Breast epithelium (tissue), 3 donors: ENCODE measurements at regions not wholly inside any gene's neighbourhood (a gene's known extent, or its start where the extent isn't known, plus 50 kb on each side); places are given as distances from the start of the nearest gene placed in this dataset.

Experiments
- CTCF ChIP-seq, 3 donors: fragments of 450-650 bp; IDR thresholded peaks; one replicate each; pipeline ENCODE4 v1.5.1; 2016 to 2017; ENCODE audit warnings: antibody characterized with exemption in 3 of 3, mild to moderate bottlenecking in 3 of 3, moderate library complexity in 3 of 3
- POLR2A ChIP-seq: fragments of 450-650 bp; IDR thresholded peaks from one replicate; pipeline ENCODE4 v1.6.1; 2016; ENCODE audit warnings: antibody characterized with exemption, mild to moderate bottlenecking, moderate library complexity

DNA sequence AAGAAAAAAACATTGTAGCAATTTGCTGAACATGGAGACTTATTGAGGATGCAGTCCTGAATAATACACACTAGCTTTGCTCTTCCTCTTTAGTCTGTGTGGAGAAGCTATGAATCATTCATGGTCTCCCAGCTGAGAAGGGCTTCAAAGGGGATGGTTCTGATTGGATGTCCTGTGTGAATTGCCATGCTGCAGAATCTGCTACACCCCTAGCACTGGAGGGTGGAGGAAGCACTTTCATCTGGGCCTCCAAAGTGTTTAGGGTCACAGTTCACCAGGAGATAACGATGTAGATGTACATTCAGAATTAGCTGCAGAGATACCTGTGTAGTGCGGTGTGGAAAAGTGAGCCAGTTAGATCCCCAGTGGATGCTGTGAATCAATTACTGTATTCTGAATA, 321.1 kb upstream of the EDNRB start:
- TF ChIP-seq CTCF (IDR thresholded peaks at IDR 0.05) (no peak), POLR2A (no peak)
